ENCODE measurements at regions not wholly inside any gene's neighbourhood (a gene's known extent, or its start where the extent isn't known, plus 50 kb on each side); places are given as distances from the start of the nearest gene placed in this dataset.

DNA sequence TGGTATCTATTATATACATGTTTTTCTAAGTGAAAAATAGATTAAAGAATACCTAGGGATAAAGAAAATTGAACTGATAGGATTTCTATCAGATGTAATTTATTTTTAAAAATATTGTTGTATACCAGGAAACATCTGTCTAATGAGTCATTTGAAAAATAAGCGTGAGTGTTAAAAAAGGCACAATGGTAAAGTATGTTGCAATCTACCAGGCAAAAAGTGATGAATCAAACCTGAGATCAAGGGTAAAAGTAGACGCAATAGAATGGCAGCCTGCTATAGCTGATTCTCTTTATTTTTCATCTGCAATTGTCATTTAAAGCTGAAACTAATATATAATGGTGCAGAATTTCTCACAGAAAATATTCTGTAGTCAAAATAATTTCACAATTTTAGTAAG is 1119.6 kb downstream of the PCDH18 start:
- DNase-seq (ENCODE audit: low read depth in 2 of 2), result no peak

- DNase-seq (ENCODE audit: low read depth in 2 of 2), result no peak
These were observed 1131.5 kb downstream of the PCDH18 start for GRCh38 chr4:136400829-136401228.

- no peak for DNase-seq (ENCODE audit: low read depth in 2 of 2)
These were observed 1137.0 kb downstream of the PCDH18 start for GRCh38 chr4:136395212-136395722.

DNA sequence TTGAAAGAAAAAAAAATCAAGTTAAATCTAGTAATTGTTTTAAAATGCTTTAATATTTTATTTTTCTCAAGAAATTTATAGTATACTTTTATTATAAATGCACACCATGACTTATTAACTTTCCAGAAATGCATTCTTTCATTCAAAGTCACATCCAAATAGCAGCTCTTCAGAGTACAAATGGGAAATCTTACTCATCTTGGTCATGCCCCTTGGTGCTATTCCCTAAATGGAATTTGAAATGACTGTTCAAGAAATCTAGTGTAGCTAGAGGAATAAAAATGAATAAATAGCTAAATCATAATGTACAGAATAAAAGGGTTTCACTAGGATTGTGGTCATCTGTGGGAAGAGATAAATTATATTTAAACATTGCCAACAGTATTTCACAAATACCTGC is 1139.7 kb downstream of the PCDH18 start:
- DNase-seq (ENCODE audit: low read depth in 2 of 2), result no peak

- no peak for DNase-seq (ENCODE audit: low read depth in 2 of 2)
These were observed 1141.5 kb downstream of the PCDH18 start for GRCh38 chr4:136390824-136391223.

- DNase-seq (ENCODE audit: low read depth in 2 of 2), result no peak
These were observed 1149.2 kb downstream of the PCDH18 start for GRCh38 chr4:136383082-136383481.

- DNase-seq (ENCODE audit: low read depth in 2 of 2), result no peak
These were observed 1161.1 kb downstream of the PCDH18 start for GRCh38 chr4:136371231-136371630.

GRCh38 chr4:136369073-136369472 is 1163.2 kb downstream of the PCDH18 start:
- DNase-seq (ENCODE audit: low read depth in 2 of 2), result no peak

DNA sequence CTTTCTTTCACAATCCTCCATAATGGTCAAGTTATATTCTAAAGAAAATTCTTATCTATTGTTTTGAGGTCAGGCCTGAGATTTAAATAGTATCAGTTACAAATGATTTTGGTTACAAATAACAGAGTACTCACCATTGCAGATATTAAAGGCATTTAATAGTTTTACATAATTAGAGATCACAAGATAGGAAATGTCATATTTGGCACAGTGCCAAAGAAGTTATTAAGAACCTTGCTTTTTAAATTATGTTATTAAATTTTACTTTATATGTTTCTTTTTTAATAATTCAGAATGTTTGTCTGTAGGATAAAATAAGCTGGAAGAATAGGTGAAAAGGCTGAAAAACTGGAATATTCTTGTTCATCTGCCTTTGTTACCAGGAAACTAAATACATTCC is 1174.7 kb downstream of the PCDH18 start:
- DNase-seq (ENCODE audit: low read depth in 2 of 2), result no peak

DNA sequence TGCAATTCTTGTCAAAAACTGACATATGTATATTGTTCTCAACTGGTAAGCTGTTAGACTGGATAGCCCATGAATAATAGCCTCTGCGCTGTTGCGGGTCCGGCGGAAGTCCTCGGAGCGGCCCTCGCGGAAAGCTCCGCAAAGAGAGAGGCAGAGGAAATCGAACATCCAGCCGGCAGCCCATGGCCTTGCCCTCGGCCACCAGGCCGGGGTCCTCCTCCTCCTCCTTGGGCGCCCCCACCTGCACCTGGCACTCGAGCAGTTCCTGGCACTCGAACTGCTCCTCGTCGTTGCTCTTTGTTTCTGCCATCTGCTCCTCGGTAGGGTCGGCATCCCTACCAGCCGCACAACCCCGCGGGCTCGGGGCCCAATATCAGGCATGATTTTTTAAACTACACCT is 1176.3 kb downstream of the PCDH18 start:
- DNase-seq (ENCODE audit: low read depth in 2 of 2), result no peak

GRCh38 chr4:136343340-136343739 is 1189.0 kb downstream of the PCDH18 start:
- no peak for DNase-seq (ENCODE audit: low read depth in 2 of 2)

DNA sequence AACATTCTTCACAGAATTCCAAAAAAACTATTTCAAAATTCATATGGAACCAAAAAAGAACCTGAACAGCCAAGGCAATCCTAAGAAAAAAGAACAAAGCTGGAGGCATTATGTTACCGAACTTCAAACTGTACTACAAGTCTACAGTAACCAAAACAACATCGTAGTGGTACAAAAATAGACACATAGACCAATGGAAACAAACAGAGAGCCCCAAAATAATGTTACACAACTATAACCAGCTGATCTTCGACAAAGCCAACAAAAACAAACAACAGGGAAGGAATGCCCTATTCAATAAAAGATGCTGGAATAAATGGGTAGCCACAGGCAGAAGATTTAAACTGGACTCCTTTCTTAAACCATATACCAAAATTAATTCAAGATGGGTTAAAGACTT is 1189.6 kb downstream of the PCDH18 start:
- no peak for DNase-seq (ENCODE audit: low read depth in 2 of 2)

- no peak for DNase-seq (ENCODE audit: low read depth in 2 of 2)
These were observed 1195.1 kb downstream of the PCDH18 start for GRCh38 chr4:136337216-136337615.

DNA sequence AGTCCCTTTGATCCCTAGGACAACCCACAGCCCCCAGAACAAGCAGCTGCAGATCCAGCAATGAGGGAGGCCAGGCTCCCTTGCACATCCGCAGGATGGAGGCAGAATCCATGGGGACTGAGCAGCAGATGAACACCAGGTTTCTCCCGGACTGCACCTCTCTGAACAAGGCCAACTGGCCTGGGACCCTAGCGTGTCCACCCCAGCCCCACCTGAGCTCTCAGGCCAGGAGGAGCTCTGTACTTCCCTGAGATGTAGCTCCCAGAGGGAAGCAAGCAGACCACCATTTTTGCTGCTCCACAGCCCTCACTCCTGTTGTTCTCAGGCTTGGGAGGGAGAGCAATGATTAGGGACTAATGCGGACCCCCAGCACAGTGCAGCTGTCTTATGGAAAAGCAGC is 1195.8 kb downstream of the PCDH18 start:
- no peak for DNase-seq (ENCODE audit: low read depth in 2 of 2)

GRCh38 chr4:136329042-136329662 is 1203.1 kb downstream of the PCDH18 start:
- no peak for DNase-seq (ENCODE audit: low read depth in 2 of 2)

DNA sequence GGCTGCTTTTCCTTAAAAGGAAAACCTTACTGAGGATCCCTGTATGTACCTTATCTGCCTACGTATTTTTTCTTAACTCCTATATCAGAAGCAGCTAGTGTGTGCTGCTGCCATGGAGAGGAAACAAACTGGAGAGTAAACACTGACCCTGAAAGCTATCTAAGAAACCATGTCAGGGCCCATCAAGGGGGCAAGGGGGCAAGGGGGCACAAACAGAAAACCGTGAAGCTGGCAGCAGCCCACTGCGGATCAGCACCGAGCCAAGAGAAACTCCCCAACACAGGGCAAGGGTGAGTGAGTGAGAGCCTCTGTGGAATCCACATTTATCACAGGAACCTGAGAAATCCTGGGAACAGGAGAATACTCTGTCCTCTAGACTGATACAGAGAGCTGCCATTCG is 1204.2 kb downstream of the PCDH18 start:
- DNase-seq (ENCODE audit: low read depth in 2 of 2), result no peak

- no peak for DNase-seq (ENCODE audit: low read depth in 2 of 2)
These were observed 1211.9 kb downstream of the PCDH18 start for GRCh38 chr4:136320465-136320813.

GRCh38 chr4:136319789-136320464 is 1212.4 kb downstream of the PCDH18 start:
- DNase-seq (ENCODE audit: low read depth in 2 of 2), result no peak

- no peak for DNase-seq (ENCODE audit: low read depth in 2 of 2)
These were observed 1215.3 kb downstream of the PCDH18 start for GRCh38 chr4:136316961-136317360.

DNA sequence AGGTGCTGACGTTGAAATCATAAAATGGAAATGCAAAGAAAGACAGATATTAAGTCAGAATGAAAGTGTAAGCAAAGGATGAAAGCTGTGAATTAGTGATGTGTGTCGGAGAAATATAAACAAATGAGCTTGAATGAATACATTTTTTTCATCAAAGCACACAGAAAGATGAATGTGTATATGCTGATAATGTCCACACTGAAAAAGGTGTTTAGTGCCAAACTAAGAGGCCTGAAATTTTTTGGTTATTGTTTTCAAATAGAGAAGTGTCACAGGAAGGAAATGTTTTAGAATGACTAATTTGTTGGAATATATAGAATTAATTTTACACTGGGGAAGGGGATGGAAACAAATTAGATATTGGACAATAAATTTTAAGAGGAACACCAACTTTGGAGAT is 1217.6 kb downstream of the PCDH18 start:
- DNase-seq (ENCODE audit: low read depth in 2 of 2), result no peak

- no peak for DNase-seq (ENCODE audit: low read depth in 2 of 2)
These were observed 1220.5 kb downstream of the PCDH18 start for GRCh38 chr4:136311774-136312173.

DNA sequence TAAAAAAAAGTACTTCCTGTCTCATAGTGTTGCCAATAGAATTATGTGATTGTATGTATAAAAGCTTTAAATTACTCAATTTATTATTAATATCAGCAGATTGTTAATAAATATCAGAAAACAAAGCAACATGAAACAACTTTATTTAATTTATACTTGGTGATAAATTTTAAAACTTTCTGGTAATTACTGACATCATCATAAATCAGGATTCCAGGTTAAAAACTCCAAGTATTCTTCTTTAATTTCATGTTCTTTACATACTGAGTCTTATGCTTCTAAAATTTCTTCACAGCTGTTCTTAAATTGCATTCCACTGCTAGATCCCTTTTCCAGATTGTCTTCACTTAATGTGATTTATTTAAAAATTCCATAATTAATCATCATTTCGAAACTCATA is 1224.5 kb downstream of the PCDH18 start:
- no peak for DNase-seq (ENCODE audit: low read depth in 2 of 2)

- DNase-seq (ENCODE audit: low read depth in 2 of 2), result no peak
These were observed 1225.9 kb downstream of the PCDH18 start for GRCh38 chr4:136306361-136306760.

DNA sequence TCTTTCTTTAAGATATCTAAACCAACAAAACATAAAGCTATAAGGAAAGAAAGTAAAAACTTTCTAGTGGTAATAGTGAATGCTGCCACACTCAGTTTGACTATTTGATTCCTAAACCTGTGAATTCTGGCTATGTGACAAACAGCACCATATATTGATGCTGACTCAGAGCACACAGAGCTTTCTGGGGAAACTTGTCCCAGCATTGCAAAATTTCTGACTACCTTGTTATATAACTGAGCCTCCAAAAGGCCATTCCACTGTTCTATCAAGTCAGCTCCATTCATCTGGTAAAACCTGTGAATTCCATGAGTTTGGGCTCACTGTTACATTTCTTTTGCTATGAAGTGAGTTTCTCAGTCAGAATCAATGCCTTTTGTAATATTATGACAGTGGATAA is 1229.7 kb downstream of the PCDH18 start:
- DNase-seq (ENCODE audit: low read depth in 2 of 2), result no peak

All from stimulated activated CD4-positive, alpha-beta T cell treated with anti-CD3 and anti-CD28 coated beads, Interleukin-15, amount 100 ng/mL, for 48 hours (primary cell).